H9 (cell line): ENCODE measurements at regions not wholly inside any gene's neighbourhood (a gene's known extent, or its start where the extent isn't known, plus 50 kb on each side); places are given as distances from the start of the nearest gene placed in this dataset.

ENCODE experiments used
- DNase-seq: peaks from one replicate; pipeline ENCODE4 v3.0.0-alpha.2; 2017
- H2AFZ ChIP-seq: one replicate; pipeline ENCODE4 v1.6.1; 2013; ENCODE audit warnings: mild to moderate bottlenecking, low read length, control low read depth, moderate library complexity
- H2AK5ac ChIP-seq: 2 replicates; pipeline ENCODE4 v1.6.1; 2013; ENCODE audit warnings: low read length, control low read depth, mixed read lengths; ENCODE audit not compliant: insufficient read length
- H2BK120ac ChIP-seq: one replicate; pipeline ENCODE4 v1.6.1; 2013; ENCODE audit warnings: low read depth, mild to moderate bottlenecking, low read length, control low read depth, inconsistent platforms; ENCODE audit not compliant: poor library complexity, severe bottlenecking
- H2BK12ac ChIP-seq: 2 replicates; pipeline ENCODE4 v1.6.1; 2013; ENCODE audit warnings: low read length, control low read depth, mixed read lengths, low read depth; ENCODE audit not compliant: insufficient read length
- H2BK15ac ChIP-seq: 2 replicates; pipeline ENCODE4 v1.6.1; 2013; ENCODE audit warnings: low read depth, low read length, control low read depth
- H2BK20ac ChIP-seq: one replicate; pipeline ENCODE4 v1.6.1; 2013; ENCODE audit warnings: low read depth, mild to moderate bottlenecking, low read length, control low read depth, inconsistent platforms; ENCODE audit not compliant: poor library complexity, severe bottlenecking
- H2BK5ac ChIP-seq: 2 replicates; pipeline ENCODE4 v1.6.1; 2013; ENCODE audit warnings: low read length, control low read depth, mixed read lengths; ENCODE audit not compliant: insufficient read length
- H3K14ac ChIP-seq: 2 replicates; pipeline ENCODE4 v1.6.1; 2013; ENCODE audit warnings: low read length, control low read depth; ENCODE audit not compliant: insufficient read depth
- H3K18ac ChIP-seq: 2 replicates; pipeline ENCODE4 v1.6.1; 2013; ENCODE audit warnings: low read depth, mild to moderate bottlenecking, mixed read lengths, low read length, control low read depth; ENCODE audit not compliant: insufficient read length
- H3K23ac ChIP-seq: 2 replicates; pipeline ENCODE4 v1.6.1; 2013; ENCODE audit warnings: low read length, control low read depth, mixed read lengths, low read depth; ENCODE audit not compliant: insufficient read length
- H3K23me2 ChIP-seq: 2 replicates; pipeline ENCODE4 v1.6.1; 2013; ENCODE audit warnings: low read depth, mild to moderate bottlenecking, mixed read lengths, low read length, control low read depth; ENCODE audit not compliant: insufficient read length, poor library complexity, severe bottlenecking
- H3K27ac ChIP-seq: 2 replicates; pipeline ENCODE4 v1.5.1; 2013; ENCODE audit warnings: low read length, control low read depth, mixed read lengths, low read depth; ENCODE audit not compliant: insufficient read length
- H3K27me3 ChIP-seq: 2 replicates; pipeline ENCODE4 v1.6.1; 2013; ENCODE audit warnings: low read length, control low read depth, inconsistent platforms; ENCODE audit not compliant: insufficient read depth
- H3K4ac ChIP-seq: 2 replicates; pipeline ENCODE4 v1.6.1; 2013; ENCODE audit warnings: low read depth, mild to moderate bottlenecking, control low read depth, inconsistent platforms, low read length, moderate library complexity
- H3K4me1 ChIP-seq: 2 replicates; pipeline ENCODE4 v1.6.1; 2013; ENCODE audit warnings: low read length, control low read depth, inconsistent platforms; ENCODE audit not compliant: insufficient read depth
- H3K4me2 ChIP-seq: 2 replicates; pipeline ENCODE4 v1.6.1; 2013; ENCODE audit warnings: low read length, control low read depth, mixed read lengths; ENCODE audit not compliant: insufficient read length, insufficient read depth
- H3K56ac ChIP-seq: 2 replicates; pipeline ENCODE4 v1.6.1; 2013; ENCODE audit warnings: low read depth, mild to moderate bottlenecking, mixed read lengths, low read length, control low read depth; ENCODE audit not compliant: insufficient read length
- H3K79me1 ChIP-seq: 2 replicates; pipeline ENCODE4 v1.6.1; 2013; ENCODE audit warnings: low read depth, mild to moderate bottlenecking, moderate library complexity, low read length, control low read depth, inconsistent platforms; ENCODE audit not compliant: insufficient read depth, poor library complexity, severe bottlenecking
- H3K79me2 ChIP-seq: 2 replicates; pipeline ENCODE4 v1.6.1; 2013; ENCODE audit warnings: low read length, control low read depth, inconsistent platforms; ENCODE audit not compliant: insufficient read depth
- H3K9ac ChIP-seq: 2 replicates; pipeline ENCODE4 v1.6.1; 2013; ENCODE audit warnings: low read length, control low read depth, mixed read lengths; ENCODE audit not compliant: insufficient read length; ENCODE audit errors: extremely low read depth
- H3K9me3 ChIP-seq: one replicate; pipeline ENCODE4 v1.6.1; 2013; ENCODE audit warnings: low read depth, low read length, inconsistent platforms; ENCODE audit not compliant: control insufficient read depth
- H3T11ph ChIP-seq: one replicate; pipeline ENCODE4 v1.6.1; 2013; ENCODE audit warnings: mild to moderate bottlenecking, low read length, control low read depth, inconsistent platforms
- H4K20me1 ChIP-seq: one replicate; pipeline ENCODE4 v1.6.1; 2013; ENCODE audit not compliant: control insufficient read depth, insufficient read length, insufficient read depth
- H4K5ac ChIP-seq: 2 replicates; pipeline ENCODE4 v1.6.1; 2013; ENCODE audit warnings: low read depth, mild to moderate bottlenecking, mixed read lengths, low read length, control low read depth; ENCODE audit not compliant: insufficient read length
- H4K8ac ChIP-seq: replicated peaks from 2 replicates; pipeline ENCODE4 v1.6.1; 2013; ENCODE audit warnings: low read length, control low read depth, mixed read lengths, low read depth; ENCODE audit not compliant: insufficient read length
- H4K91ac ChIP-seq: 2 replicates; pipeline ENCODE4 v1.6.1; 2013; ENCODE audit warnings: low read depth, mild to moderate bottlenecking, moderate library complexity, mixed read lengths, low read length, control low read depth; ENCODE audit not compliant: insufficient read length
- H3K27ac Mint-ChIP-seq, 3 experiments: 2 replicates in 2 of 3; 3 replicates in 1 of 3; pipeline ENCODE4 v1.8.0; 2020 to 2021; ENCODE audit warnings: mixed read lengths in 3 of 3, mild to moderate bottlenecking in 1 of 3, moderate library complexity in 1 of 3
- H3K27me3 Mint-ChIP-seq: 2 replicates; pipeline ENCODE4 v1.8.0; 2021; ENCODE audit warnings: low read depth, mild to moderate bottlenecking, moderate library complexity, mixed read lengths
- H3K36me3 Mint-ChIP-seq, 3 experiments: 2 replicates in 2 of 3; 3 replicates in 1 of 3; pipeline ENCODE4 v1.8.0; 2020 to 2021; ENCODE audit warnings: low read depth in 3 of 3, mixed read lengths in 3 of 3; ENCODE audit not compliant: insufficient read depth in 1 of 3
- H3K4me1 Mint-ChIP-seq, 2 experiments: 2 replicates each; pipeline ENCODE4 v1.8.0; 2020; ENCODE audit warnings: mixed read lengths in 2 of 2
- H3K4me3 Mint-ChIP-seq, 2 experiments: 2 replicates in 1 of 2; 3 replicates in 1 of 2; pipeline ENCODE4 v1.8.0; 2020 to 2021; ENCODE audit warnings: mild to moderate bottlenecking in 2 of 2, mixed read lengths in 2 of 2, moderate library complexity in 1 of 2
- H3K9me3 Mint-ChIP-seq, 2 experiments: 2 replicates in 1 of 2; 3 replicates in 1 of 2; pipeline ENCODE4 v1.8.0; 2020; ENCODE audit warnings: mild to moderate bottlenecking in 2 of 2, mixed read lengths in 2 of 2, moderate library complexity in 1 of 2
- CTCF ChIP-seq: fragments of 200-600 bp; sonication (generic); conservative IDR thresholded peaks from 3 replicates; pipeline ENCODE4 v1.8.0; 2021; ENCODE audit warnings: antibody characterized with exemption, mild to moderate bottlenecking
- WGBS: extraction: QIAGEN DNeasy Blood & Tissue Kit; methylation state at CpG from one replicate; pipeline ENCODE4 v1.1.7; 2013; ENCODE audit warnings: missing lambda C conversion rate, low lambda C conversion rate, mixed read lengths; ENCODE audit not compliant: insufficient read length; ENCODE audit errors: extremely low coverage; 5-methylcytosine and 5-hydroxymethylcytosine counted together

GRCh38 chr2:122562775-122563174 is 807.3 kb downstream of the TSN start:
- no peak overlapping the region for H4K91ac ChIP-seq
- no peak overlapping the region for H2BK5ac ChIP-seq
- no peaks in the 10 kb centered on the region for H3K4me1 ChIP-seq
- no peak overlapping the region for H3K4me2 ChIP-seq
- no peaks in the 10 kb centered on the region for H4K20me1 ChIP-seq
- H3K4me1 Mint-ChIP-seq, result no peaks in the 10 kb centered on the region
- no peaks in the 10 kb centered on the region for H3K23me2 ChIP-seq
- H4K5ac ChIP-seq, result no peak overlapping the region
- no peak overlapping the region for H3K14ac ChIP-seq
- WGBS, result no CpG with 5 or more reads among the region's 1 CpG
- no peak overlapping the region for H2BK12ac ChIP-seq
- H3K56ac ChIP-seq, result no peak overlapping the region
- H2AFZ ChIP-seq, result no peak overlapping the region
- H3K4me3 Mint-ChIP-seq, result no peak overlapping the region
- no peak overlapping the region for H3T11ph ChIP-seq
- no peaks in the 10 kb centered on the region for H3K79me2 ChIP-seq
- no peak overlapping the region for H2BK15ac ChIP-seq
- no peak overlapping the region for H3K27ac Mint-ChIP-seq
- no peak overlapping the region for H3K18ac ChIP-seq
- H2AK5ac ChIP-seq, result no peak overlapping the region
- H3K9me3 Mint-ChIP-seq, result no peaks in the 10 kb centered on the region
- no peak overlapping the region for H3K23ac ChIP-seq
- H2BK20ac ChIP-seq, result no peak overlapping the region
- no peak overlapping the region for H2BK120ac ChIP-seq
- H3K4ac ChIP-seq, result no peak overlapping the region
- no peak for TF ChIP-seq CTCF
- no peaks in the 10 kb centered on the region for H3K27me3 Mint-ChIP-seq
- no peaks in the 10 kb centered on the region for H3K27me3 ChIP-seq
- H3K9ac ChIP-seq, result no peak overlapping the region
- H4K8ac ChIP-seq, result no peak overlapping the region
- H3K27ac ChIP-seq, result no peak overlapping the region
- no peaks in the 10 kb centered on the region for H3K9me3 ChIP-seq
- no peaks in the 10 kb centered on the region for H3K36me3 Mint-ChIP-seq
- no peaks in the 10 kb centered on the region for H3K79me1 ChIP-seq
- no peak for DNase-seq
